ENCODE measurements at regions not wholly inside any gene's neighbourhood (a gene's known extent, or its start where the extent isn't known, plus 50 kb on each side); places are given as distances from the start of the nearest gene placed in this dataset.

DNA sequence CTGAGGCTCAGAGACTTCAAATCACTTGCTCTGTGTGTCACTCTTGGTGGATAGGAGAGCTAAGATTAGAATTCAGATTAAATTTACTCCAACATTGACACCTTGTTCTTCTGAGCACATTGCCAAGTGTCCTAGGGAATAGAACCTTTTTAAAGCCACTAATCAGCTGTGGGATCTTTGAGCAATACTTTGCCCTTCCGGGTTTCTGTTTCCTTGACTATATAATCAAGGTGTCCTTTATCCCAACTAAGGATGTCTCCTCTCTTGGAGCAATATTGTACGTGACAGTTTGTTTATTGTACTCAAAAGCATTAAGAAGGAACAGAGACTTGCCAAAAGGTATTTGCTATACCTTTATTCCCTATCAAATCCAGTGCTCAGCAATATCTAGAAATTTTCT lies 170.9 kb upstream of the CADPS start:
- Histone ChIP-seq H3K9me3 (no peaks in the 10 kb centered on the region), H3K27me3 (no peaks in the 10 kb centered on the region), H3K27ac (no peak overlapping the region), H3K4me3 (replicated peaks in 1 of 3) (no peak overlapping the region), H3K4me1 (no peaks in the 10 kb centered on the region), H3K36me3 (no peaks in the 10 kb centered on the region)
- TF ChIP-seq POLR2A (IDR thresholded peaks at IDR 0.05): no peak
- TF ChIP-seq, protein P1, sequence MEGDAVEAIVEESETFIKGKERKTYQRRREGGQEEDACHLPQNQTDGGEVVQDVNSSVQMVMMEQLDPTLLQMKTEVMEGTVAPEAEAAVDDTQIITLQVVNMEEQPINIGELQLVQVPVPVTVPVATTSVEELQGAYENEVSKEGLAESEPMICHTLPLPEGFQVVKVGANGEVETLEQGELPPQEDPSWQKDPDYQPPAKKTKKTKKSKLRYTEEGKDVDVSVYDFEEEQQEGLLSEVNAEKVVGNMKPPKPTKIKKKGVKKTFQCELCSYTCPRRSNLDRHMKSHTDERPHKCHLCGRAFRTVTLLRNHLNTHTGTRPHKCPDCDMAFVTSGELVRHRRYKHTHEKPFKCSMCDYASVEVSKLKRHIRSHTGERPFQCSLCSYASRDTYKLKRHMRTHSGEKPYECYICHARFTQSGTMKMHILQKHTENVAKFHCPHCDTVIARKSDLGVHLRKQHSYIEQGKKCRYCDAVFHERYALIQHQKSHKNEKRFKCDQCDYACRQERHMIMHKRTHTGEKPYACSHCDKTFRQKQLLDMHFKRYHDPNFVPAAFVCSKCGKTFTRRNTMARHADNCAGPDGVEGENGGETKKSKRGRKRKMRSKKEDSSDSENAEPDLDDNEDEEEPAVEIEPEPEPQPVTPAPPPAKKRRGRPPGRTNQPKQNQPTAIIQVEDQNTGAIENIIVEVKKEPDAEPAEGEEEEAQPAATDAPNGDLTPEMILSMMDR (IDR thresholded peaks at IDR 0.05): no peak
- 44 to 51% methylated on average over 2 of the region's 2 CpGs for WGBS, 2 donors
- intact Hi-C loops (cut with DNase I): no loop called here
- DNase-seq: no peak

DNA sequence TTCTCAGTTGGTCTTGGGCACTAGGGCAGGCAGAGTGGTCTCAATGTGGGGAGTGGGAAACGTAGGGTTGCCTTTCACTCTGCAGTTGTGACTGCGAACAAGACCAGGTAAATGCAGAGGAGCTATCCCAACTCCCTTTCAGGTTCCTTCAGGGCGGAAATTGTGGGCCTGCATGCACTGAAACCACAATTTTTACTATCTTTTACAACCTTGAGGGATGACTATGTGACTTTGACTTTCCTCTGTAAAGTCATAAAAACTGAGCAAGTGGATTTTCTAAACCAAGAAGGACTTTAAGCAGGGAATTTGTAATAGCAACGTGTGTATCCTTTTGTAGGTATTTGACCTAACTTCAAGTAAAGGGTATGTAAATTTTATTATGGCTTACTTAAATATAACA lies 171.4 kb upstream of the CADPS start:
- Histone ChIP-seq H3K36me3 (no peaks in the 10 kb centered on the region), H3K4me1 (no peaks in the 10 kb centered on the region), H3K27me3 (no peaks in the 10 kb centered on the region), H3K4me3 (replicated peaks in 1 of 3) (no peak overlapping the region), H3K9me3 (no peaks in the 10 kb centered on the region), H3K27ac (no peak overlapping the region)
- TF ChIP-seq, protein P1 (IDR thresholded peaks at IDR 0.05): no peak
- no peak for TF ChIP-seq POLR2A (IDR thresholded peaks at IDR 0.05)
- WGBS, 2 donors: 82 to 83% methylated on average over 4 of the region's 4 CpGs
- intact Hi-C loops (cut with DNase I): no loop called here
- no peak for DNase-seq

DNA sequence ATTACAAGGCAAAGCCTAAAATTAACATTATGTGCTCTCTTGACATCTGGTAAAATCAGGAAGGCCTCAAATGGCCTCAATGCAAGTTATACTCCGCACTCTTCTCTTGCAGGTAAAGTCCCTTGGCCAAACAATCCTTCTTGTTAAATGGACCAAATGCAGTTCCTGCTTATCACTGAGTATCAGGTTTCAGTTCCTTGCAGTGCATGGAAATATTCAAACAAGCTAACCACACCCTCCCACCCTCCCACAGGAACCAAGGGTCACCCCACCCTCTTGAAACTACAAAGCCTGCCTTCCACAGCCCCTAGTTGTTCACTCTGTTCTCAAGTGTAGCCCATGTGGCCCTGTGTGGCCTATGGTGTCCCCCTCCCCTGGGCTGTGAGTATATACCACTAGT lies 171.9 kb upstream of the CADPS start:
- no peaks in the 10 kb centered on the region for H3K36me3 ChIP-seq
- 85 to 94% methylated on average over 1 of the region's 1 CpG for WGBS, 2 donors
- H3K27me3 ChIP-seq: no peaks in the 10 kb centered on the region
- no peaks in the 10 kb centered on the region for H3K4me1 ChIP-seq
- intact Hi-C loops (cut with DNase I): no loop called here
- H3K27ac ChIP-seq: no peak overlapping the region
- no peak for DNase-seq
- TF ChIP-seq POLR2A (IDR thresholded peaks at IDR 0.05): no peak
- TF ChIP-seq, protein P1 (IDR thresholded peaks at IDR 0.05): no peak
- no peaks in the 10 kb centered on the region for H3K9me3 ChIP-seq
- no peak overlapping the region for H3K4me3 ChIP-seq (replicated peaks in 1 of 3)

DNA sequence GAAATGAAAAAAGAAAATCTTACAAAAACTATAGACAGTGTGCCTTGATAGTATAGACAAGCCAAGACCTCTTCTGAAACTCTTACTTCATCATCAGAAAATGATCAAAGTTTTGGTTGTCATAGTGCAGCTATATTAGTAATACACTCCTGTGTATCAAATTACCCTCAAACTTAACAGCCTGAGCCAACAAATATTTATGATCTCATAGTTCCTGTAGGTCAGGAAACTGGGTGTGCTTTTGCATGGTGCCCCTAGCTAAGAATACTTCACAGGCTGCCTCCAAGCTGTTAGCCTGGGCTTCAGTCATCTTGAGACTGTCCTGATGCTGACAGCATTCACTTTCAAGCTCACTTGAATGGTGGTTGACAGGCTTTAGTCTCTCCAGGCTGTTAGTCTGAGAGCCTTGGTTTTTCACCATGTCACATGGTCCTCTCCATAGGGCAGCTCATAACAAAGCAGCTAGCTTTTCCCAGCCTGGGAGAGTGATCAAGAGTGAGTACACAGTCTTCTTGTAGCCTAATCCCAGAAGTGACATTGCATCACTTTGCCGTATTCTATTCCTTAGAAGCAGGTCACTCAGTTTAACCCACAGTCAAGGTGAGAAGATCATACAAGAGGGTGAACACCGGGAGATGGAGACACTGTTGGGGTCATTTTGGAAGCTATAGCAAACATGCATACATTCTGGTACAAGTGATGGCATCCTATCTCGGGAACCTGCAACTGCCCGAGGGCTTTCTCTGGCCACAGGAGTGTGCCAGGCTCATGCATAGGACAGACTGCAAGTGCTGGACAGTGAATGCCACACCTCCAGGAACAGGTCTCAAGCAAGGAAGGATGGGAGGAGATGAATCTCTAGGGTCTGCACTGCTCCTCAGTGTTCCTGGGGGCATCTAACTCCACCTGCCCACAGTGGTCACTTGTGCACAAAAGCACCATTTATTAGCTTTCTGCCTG lies 173.4 kb upstream of the CADPS start:
- intact Hi-C loops (cut with DNase I): no loop called here
- 83 to 88% methylated on average over 4 of the region's 4 CpGs for whole genome bisulfite sequencing, 2 donors
- no peaks in the 10 kb centered on the region for H3K4me1 ChIP-seq

More for the DNA sequence above, 173.4 kb upstream of the CADPS start:
- no peak for DNase-seq
- Histone ChIP-seq H3K36me3 (no peaks in the 10 kb centered on the region), H3K9me3 (no peaks in the 10 kb centered on the region), H3K4me3 (replicated peaks in 1 of 3) (no peak overlapping the region), H3K27me3 (no peaks in the 10 kb centered on the region), H3K27ac (no peak overlapping the region)
- TF ChIP-seq, protein P1 (IDR thresholded peaks at IDR 0.05): no peak
- TF ChIP-seq POLR2A (IDR thresholded peaks at IDR 0.05): no peak
